EL (cell line): ENCODE measurements at regions not wholly inside any gene's neighbourhood (a gene's known extent, or its start where the extent isn't known, plus 50 kb on each side); places are given as distances from the start of the nearest gene placed in this dataset.
"Not testable (repeated sequence)": the region's sequence is repeated elsewhere in the genome, so short reads cannot be mapped to it uniquely, and the experiment has no call there.

Experiments used
- DNase-seq: peaks from one replicate; pipeline ENCODE4 v3.0.0-alpha.2; 2016

DNA sequence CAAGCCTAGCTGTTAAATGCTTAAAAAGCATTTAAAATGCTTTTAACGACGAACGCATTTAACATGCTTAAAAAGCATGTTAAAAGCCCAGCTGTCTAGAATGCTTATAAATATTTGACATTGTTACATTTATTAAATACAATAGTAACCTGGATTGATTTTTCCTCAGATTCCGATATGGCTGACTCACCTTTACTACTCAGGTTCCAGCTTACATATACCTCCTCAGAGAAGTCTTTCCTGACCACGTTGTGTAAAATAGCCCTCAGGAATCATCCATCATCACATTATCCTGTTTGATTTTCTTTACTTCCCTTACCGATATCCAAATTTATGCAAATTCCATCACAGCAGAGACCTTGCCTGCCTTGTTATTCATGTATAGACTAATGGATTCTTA lies 51.4 kb downstream of the SLC41A2 start:
- no peak for DNase-seq

DNA sequence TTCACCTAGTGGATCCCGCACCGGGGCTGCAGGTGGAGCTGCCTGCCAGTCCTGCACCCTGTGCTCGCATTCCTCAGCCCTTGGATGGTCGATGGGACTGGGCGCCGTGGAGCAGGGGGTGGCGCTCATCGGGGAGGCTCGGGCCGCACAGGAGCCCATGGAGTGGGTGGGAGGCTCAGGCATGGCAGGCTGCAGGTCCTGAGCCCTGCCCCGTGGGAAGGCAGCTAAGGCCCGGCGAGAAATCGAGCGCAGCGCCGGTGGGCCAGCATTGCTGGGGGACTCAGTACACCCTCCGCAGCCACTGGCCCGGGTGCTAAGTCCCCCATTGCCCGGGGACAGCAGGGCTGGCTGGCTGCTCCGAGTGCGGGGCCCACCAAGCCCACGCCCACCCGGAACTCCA lies 52.6 kb downstream of the SLC41A2 start:
- DNase-seq: not testable (repeated sequence)

DNA sequence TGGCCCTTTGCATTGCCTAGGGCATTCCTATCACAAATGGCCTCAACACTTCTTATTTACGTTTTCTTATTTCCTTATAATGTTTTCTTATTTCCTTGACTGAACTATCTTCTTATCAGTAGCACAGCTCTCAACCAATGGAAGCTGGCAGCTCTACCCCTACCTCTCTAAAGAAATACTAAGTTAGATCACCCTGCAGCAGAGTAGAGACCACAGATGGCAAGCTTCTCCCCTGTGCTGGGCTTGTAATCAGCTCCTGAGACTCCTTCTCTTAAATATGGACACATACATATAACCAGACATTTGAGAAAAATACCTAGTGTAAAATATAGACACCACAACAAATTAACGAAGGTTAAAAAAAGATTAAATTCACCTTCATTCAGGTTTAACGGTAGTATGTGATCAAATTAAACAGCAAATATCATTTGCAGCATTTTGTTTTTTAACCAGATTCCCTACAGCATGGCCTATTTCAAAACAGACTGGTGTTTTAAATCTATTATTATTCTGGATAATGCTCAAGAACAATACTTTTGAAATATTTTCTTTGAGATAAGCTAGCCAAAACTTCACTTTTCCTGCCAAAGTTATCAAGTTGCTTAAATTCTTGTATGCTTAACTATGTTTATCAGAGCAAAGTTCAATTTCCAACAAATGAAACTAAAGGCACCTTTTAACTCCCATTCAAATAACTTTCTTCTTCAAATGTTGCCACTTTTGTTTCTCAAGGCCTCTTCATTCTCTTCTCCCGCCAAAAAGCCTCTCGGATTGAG lies 54.3 kb downstream of the SLC41A2 start:
- DNase-seq: no peak

DNA sequence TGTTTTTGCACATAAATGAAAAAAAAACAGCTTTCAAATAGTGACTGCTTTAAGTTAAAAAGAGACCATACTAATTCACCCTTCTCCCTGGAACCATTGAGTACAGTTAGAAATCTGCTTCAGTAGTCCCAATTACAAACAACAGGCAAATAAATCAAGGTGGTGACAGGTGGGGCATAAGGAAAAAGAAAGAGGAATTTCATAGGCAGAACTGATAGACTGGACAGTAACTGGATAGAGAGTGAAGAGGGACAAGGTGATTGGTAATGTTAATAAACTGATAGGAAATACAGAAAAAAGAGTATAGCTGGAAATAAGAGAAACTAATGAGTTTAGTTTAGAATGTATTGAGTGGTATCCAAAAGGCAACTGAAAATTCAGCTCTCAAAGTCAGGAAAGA lies 56.0 kb downstream of the SLC41A2 start:
- no peak for DNase-seq

DNA sequence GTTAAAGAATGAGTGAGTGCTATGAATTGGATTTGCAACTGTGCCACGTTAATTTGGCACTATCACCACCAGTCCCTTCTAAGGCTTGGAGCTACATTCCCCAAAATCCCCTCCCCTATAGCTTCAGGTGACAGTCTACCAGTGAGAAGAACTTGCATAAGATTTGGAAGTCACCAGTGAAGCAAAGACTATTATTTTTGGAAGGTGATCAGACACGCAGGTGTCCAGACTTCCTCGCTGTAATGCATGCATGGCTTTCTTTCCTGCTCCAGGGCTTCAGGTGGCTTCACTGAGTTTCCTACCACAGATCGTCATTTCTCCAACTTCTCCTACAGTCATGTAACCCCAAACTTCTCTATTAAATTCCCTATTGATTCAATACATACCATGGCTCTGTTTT lies 61.4 kb downstream of the SLC41A2 start:
- DNase-seq: no peak

DNA sequence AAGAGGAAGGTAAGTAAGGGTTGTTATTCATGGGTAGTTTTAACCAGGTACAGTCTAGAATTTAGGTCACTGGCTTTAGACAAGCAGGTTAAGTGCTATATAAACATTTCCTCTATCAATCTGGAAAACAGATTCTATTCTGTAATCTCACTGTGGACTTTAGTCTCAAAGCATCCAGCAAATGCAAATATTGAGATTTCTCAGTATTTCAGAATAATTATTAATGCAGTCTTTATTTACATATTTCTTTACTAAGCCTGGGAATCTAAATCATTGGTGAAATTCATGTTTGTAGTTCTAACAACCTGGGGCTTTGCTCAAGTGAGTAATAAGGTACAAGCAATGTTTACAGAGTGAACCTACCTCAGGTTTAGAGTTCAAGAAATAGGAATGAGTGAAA lies 61.9 kb downstream of the SLC41A2 start:
- no peak for DNase-seq

DNA sequence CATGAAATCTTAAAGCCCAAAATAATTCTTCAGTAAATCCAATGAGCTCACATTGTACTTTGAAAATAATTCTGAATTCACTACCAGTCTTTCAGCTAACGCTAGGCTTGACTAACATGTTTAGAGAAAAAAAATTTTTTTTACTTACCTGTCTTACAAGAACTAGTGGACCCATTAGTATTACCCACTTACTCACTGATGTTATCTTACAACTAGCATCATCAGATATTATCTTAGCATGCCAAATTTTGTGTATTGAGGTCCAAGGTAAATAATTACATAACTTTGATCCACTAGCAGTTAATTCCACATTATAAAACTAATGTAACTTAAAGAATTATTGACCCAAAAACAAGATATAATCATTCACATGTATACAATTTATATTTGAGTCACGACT lies 62.7 kb downstream of the SLC41A2 start:
- no peak for DNase-seq

DNA sequence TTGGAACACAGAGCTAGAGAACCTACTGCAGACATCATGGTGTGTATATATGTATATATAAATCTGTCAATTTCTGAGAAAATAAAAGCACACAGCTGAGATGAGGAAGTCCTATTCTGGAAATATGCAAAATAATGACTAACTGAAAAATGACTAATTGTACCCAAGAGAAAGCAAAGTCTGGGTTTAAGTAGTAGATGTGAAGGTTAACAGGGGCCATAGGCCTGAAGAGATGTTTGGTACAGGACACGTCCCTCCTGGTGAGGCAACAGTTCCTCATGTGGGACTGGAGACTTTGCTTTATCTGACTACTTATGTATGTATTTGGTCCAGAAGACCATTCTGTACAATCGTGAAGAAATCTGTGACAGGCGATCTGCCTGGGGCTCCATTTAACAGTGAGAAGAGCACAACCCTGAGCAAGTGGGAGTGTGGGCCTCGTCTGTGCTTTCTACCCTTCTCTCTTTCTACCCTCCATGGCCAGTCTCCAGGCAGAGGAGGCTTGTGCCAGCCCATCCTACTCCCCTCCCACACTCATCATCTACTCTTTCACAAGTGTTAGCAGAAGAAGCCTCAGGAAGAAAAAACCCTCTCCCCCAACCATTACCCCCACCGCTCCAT lies 67.5 kb downstream of the SLC41A2 start:
- DNase-seq: peak; percentile 6

DNA sequence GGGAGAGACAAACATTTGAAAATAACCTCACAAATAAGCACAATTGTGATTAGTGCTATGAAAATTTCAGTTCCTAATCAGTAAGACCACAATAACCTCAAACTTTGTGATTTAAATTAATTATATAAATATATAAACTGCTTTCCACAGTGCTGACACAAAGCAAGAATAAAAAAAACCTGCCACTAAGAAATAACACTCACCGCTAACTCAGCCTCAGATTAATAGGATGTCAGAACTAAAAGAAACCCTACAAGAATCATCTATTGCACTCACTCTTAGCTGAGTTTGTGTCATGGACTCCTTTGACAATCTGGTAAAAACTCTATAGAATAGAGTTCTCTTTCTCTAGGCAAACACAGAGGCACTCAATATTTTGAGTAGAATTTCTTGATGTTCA lies 68.4 kb downstream of the SLC41A2 start:
- DNase-seq: no peak

DNA sequence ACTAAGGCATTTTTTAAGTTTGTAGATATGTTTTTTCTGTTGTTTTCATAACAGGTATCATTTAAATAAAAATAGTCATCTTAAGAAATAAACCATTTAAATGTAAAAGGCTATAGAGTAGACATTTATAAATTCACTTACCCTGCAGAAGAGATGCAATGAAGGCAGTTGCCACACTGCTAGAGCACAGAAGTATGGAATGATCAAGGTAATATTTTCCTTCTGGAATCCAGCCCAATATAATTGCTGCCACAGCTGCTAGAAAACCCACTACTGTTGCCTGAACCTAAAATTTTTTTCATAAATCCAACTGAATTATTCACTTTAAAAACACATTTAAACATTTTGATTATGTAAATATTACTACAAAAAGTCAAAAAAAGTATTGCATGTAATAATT lies 69.2 kb downstream of the SLC41A2 start:
- DNase-seq: no peak

DNA sequence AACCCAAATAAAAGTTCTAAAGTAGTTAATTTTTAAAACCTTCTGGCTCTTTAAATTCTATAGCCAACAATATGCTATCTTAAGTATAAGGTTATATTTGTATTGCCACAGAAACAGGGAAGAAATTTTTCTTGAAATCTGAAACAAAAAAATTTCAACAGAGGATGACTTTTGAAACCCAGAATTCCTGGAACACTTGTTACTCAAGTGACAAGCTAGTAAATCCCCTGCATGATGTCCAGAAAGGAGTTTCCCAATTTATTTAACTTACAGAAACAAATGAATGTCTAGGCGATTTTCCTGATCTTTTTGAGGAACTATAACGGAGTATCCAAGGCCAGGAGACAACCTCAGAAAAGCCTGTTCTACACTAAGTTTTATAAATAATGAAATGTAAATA lies 69.6 kb downstream of the SLC41A2 start:
- DNase-seq: no peak

DNA sequence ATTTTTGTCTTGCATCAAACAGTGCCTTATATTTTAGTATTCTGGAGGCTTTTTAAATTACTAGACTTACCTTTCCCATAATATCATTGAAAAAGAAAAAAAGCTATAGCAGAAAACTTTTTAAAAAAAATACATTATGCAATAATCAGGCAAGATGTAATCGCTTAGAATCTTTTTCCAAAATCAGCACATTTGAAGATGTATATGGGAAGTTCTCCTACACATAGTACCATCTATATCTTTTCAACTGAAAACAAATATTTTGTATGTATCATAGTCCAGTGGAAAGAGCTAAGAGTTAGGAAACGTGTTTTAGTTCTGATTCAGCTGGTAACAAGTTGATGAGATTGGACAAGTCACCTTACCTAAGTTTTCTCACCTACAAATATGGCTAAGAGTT lies 70.6 kb downstream of the SLC41A2 start:
- DNase-seq: no peak

DNA sequence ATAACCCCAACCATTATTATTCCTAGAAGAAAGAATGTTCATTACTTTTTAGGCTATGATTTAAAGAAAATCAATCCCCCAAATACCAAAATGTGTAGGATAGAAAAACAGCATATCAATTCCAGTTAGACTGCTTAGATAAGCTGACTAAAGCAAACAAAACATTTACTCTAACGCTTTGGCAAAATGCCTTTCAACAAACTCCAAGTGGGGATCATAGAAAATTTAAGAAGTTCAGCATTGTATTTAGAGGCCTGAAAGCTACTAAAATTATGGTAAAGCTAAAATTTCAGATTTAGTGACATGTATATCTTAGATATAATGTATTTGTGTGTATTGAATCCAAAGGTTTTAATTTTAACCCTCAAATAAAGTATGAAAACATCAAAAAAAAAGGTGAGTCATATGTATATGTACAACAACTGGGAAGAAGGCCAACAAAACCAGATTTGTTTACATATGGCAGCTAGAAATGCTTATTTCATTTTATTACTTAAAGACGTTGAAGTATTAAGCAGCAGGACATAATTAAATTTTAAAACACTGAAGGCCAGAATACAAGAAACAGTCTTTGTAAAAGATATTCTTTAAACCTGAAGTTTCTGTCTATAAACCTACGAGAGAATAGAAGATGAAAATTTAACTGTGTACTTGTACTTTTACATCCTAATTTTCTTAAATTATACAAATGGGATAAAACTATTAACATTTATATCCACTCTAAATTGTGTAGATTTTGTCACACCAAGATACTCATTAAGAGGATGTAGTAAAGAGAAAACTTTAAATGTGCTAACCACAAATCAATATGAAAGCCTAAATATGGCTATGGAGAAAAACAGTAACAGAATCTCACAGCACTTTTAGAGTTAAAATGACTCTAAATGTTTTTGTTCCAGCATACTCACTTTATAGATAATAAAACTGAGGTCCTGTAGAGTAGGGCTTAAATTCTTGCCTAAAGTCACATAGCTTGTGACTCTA lies 71.4 kb downstream of the SLC41A2 start:
- DNase-seq: peak; percentile 67

DNA sequence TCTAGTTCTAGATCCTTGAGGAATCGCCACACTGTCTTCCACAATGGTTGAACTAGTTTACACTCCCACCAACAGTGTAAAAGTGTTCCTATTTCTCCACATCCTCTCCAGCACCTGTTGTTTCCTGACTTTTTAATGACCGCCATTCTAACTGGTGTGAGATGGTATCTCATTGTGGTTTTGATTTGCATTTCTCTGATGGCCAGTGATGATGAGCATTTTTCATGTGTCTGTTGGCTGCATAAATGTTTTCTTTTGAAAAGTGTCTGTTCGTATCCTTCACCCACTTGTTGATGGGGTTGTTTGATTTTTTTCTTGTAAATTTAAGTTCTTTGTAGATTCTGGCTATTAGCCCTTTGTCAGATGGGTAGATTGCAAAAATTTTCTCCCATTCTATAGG lies 79.2 kb downstream of the SLC41A2 start:
- DNase-seq: not testable (repeated sequence)

DNA sequence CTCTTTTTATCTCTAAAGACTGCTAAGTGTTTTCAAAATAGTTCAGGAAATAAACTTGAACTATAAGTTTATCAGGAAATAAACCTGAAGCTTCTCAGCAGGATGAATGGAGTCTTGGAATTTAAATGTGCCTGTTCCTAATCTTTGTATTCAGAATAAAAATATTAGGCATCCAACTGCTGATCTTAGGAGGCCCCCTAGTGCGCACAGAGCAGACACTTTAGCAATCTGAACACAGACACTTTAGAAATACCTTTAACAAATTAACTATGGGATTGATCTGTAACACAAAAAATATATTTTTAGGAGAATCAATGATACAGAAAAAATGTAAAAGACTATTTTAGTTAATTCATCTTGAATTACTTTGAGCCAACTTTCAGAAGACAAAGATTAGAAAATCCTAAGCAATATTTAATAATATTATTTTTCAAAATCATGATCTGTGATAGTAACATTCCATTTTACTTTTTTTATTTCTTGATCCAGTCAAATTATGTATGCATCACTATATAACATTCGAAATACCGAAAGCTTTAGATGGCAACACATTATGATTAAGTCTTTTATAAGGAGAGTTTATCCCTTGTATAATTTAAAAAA lies 80.9 kb downstream of the SLC41A2 start:
- DNase-seq: peak; percentile 38

DNA sequence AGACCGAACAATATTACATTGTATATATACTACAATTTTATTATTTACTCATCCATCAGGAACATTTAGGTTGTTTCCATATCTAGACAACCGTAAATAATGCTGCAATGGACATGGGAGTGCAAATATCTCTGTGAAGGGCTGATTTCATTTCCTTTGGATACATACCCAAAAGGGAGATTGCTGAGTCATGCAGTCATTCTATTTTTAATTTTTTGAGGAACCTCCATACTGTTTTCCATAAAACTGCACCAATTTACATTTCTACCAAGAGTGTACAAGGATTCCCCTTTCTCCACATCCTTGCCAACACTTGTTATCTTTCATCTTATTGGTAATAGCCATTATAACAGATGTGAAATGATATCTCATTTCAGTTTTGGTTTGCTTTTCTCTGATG lies 84.7 kb downstream of the SLC41A2 start:
- DNase-seq: no peak

DNA sequence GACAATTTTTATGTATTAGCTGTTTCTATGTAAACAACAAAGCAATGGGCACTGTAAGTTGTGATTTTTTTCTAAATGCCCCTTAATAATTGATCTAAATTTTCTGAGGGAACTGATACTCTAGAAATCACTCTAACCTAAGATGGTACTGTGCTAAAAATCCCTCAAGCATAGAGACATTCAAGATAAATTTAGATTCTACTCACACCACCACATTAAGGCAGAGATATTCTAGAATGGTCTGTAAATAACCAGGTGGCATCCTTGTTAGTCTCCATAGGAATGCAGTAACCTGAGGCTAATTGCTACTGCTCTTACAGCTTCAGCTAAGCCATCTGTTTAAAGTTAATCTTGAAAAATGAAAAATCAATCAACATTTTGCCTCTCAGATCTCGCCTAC lies 87.3 kb downstream of the SLC41A2 start:
- no peak for DNase-seq

DNA sequence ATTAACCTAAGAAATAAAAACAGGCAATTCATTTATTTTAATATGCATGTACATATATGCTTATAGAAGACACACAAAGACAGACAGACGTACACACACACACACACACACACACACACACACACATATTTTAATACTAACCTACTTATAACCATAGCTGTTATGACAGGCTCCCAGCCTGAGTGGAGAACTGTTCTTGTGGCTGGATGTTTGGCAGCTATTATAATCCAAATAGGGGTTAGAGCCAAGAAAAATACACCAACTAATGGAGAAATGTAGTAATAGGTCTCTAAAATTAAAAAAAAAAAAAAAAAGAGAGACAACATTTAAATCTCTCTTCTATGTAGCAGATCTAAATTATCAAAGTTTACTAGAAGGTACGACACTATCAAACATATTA lies 91.8 kb downstream of the SLC41A2 start:
- peak; percentile 12 for DNase-seq

DNA sequence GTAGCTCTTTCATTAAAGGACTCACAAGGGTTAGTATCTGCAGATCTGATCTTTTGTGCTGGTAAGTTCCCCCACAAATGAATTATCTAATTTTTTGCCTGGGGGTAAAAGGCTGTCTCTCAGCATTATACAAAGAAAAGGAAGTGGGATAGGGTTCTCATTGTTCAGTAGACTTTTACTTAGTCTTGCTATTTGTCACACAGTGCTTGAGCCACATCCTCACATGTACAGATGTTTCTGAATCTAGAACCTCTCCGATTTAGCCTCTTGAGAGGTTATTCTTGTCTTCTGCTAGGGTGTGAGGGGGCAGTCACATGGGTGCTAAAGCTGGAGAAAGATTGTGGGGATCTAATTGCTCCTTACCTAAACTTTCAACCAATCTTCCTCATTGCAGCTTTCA lies 93.0 kb downstream of the SLC41A2 start:
- DNase-seq: no peak

DNA sequence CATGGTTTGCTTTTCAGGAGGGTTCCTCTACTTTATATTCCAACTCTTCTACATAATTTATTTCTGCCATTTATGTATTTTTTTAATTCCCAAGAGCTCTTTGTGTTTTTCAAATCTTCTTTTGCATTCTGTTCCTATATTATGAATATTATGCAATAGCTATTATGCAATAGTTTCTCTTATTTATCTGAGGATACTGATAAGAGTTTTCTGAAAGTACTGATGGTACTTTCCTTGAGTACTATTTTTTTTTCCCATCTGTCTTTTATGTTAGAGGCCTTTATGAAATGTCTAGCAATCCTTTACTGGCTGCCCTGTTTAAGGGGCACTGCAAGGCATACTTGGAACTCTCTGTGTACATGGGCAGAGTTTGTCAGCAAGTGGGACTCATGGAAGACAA lies 93.4 kb downstream of the SLC41A2 start:
- DNase-seq: no peak

DNA sequence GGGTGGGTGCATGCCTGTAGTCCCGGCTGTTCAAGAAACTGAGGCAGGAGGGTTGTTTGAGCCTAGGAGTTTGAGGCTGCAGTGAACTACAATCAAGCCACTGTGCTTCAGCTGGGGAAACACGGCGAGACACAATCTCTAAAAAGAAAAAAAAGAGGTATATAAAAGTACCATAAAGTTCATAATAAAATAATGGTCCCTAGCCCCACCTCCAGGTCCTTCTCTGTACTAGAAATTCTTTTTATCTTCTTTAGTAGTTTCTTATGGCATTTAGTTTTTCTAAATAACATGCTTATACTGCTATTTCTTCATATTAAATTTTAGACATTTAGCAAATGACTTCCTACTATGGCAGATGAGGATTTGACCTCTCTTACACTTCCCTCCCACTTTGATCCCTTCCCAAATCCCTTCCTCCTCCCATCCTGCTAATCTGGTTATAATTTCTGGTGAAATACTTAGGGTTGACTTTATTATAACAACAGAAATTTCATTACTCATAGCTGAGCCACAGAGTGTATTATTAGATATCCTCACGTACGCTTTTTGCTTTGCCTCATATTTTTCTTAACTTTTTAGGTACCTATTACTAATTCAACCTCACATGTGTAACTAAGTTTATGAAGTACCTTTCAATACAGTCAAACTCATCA lies 94.7 kb downstream of the SLC41A2 start:
- DNase-seq: peak; percentile 15
